GM12873 (cell line): ENCODE measurements at regions not wholly inside any gene's neighbourhood (a gene's known extent, or its start where the extent isn't known, plus 50 kb on each side); places are given as distances from the start of the nearest gene placed in this dataset.

Source experiments
- TF ChIP-seq, protein P1 (sequence below): IDR thresholded peaks from 2 replicates; pipeline ENCODE4 v1.5.1; 2012; ENCODE audit warnings: low read depth, mild to moderate bottlenecking, moderate library complexity, low read length, control low read depth; ENCODE audit not compliant: insufficient read depth; ENCODE audit errors: missing control alignments

DNA sequence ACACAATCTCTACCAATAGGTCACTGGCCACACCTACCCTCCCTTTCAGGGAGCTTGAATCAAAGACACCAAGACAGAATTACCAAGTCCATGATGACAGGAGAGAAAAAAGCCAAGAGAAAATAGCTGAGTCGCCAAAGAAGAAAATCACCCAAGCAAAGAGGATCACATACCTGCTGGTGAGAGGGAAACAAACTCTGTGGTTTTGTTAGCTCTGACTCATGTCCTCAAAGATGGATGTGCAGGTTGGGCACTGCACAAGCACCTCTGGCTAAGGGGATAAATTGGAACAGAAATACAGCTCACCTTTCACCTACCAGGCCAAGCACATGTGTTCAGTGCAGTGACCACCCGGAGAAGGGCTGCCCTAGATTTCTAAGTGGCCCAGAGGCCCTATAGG is 114.8 kb downstream of the TFAP2A start:
- TF ChIP-seq, protein P1, sequence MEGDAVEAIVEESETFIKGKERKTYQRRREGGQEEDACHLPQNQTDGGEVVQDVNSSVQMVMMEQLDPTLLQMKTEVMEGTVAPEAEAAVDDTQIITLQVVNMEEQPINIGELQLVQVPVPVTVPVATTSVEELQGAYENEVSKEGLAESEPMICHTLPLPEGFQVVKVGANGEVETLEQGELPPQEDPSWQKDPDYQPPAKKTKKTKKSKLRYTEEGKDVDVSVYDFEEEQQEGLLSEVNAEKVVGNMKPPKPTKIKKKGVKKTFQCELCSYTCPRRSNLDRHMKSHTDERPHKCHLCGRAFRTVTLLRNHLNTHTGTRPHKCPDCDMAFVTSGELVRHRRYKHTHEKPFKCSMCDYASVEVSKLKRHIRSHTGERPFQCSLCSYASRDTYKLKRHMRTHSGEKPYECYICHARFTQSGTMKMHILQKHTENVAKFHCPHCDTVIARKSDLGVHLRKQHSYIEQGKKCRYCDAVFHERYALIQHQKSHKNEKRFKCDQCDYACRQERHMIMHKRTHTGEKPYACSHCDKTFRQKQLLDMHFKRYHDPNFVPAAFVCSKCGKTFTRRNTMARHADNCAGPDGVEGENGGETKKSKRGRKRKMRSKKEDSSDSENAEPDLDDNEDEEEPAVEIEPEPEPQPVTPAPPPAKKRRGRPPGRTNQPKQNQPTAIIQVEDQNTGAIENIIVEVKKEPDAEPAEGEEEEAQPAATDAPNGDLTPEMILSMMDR, result no peak

GRCh38 chr6:10297832-10298231 is 117.0 kb downstream of the TFAP2A start:
- TF ChIP-seq, protein P1, result no peak

- TF ChIP-seq, protein P1, result no peak
Observed at GRCh38 chr6:10278746-10279145, 136.1 kb downstream of the TFAP2A start.

DNA sequence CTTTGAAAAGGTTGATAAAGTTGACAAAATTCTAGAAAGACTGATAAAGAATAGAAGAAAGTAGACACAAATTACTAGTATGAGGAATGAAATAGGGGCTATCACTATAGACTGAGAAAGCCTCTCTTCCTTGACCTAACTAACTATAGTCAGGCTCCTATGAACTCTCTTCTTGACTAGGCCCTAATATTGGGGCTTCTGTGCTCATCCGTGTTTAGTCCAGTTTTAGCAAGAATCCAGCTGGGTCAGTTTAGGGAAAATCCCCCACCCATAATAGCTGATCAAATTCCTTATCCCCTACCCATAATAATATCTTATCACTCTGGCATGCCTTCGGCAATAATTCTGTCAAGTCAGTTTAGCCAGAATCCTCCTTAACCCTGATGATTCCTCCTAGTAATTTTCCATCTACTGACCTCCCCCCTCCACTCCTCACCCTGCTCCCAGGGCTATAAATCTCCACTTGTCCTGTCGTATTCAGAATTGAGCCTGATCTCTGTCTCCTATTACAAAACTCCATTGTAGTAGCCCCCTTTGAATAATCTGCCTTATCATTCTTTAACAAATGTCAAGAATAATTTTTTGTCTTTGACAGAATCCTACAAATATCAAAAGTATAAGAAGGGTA is 138.1 kb downstream of the TFAP2A start:
- TF ChIP-seq, protein P1, result no peak

- TF ChIP-seq, protein P1, result no peak
Observed at GRCh38 chr6:10276106-10276505, 138.8 kb downstream of the TFAP2A start.

GRCh38 chr6:10272591-10272990 is 142.3 kb downstream of the TFAP2A start:
- TF ChIP-seq, protein P1, result no peak

- TF ChIP-seq, protein P1, result no peak
Observed at GRCh38 chr6:10271982-10272381, 142.9 kb downstream of the TFAP2A start.
